H9 (cell line): ENCODE measurements at regions not wholly inside any gene's neighbourhood (a gene's known extent, or its start where the extent isn't known, plus 50 kb on each side); places are given as distances from the start of the nearest gene placed in this dataset.

Experiments
- DNase-seq: peaks from one replicate; pipeline ENCODE4 v3.0.0-alpha.2; 2017
- H2AFZ ChIP-seq: one replicate; pipeline ENCODE4 v1.6.1; 2013; ENCODE audit warnings: mild to moderate bottlenecking, low read length, control low read depth, moderate library complexity
- H2AK5ac ChIP-seq: 2 replicates; pipeline ENCODE4 v1.6.1; 2013; ENCODE audit warnings: low read length, control low read depth, mixed read lengths; ENCODE audit not compliant: insufficient read length
- H2BK120ac ChIP-seq: one replicate; pipeline ENCODE4 v1.6.1; 2013; ENCODE audit warnings: low read depth, mild to moderate bottlenecking, low read length, control low read depth, inconsistent platforms; ENCODE audit not compliant: poor library complexity, severe bottlenecking
- H2BK12ac ChIP-seq: 2 replicates; pipeline ENCODE4 v1.6.1; 2013; ENCODE audit warnings: low read length, control low read depth, mixed read lengths, low read depth; ENCODE audit not compliant: insufficient read length
- H2BK15ac ChIP-seq: 2 replicates; pipeline ENCODE4 v1.6.1; 2013; ENCODE audit warnings: low read depth, low read length, control low read depth
- H2BK20ac ChIP-seq: one replicate; pipeline ENCODE4 v1.6.1; 2013; ENCODE audit warnings: low read depth, mild to moderate bottlenecking, low read length, control low read depth, inconsistent platforms; ENCODE audit not compliant: poor library complexity, severe bottlenecking
- H2BK5ac ChIP-seq: 2 replicates; pipeline ENCODE4 v1.6.1; 2013; ENCODE audit warnings: low read length, control low read depth, mixed read lengths; ENCODE audit not compliant: insufficient read length
- H3K14ac ChIP-seq: 2 replicates; pipeline ENCODE4 v1.6.1; 2013; ENCODE audit warnings: low read length, control low read depth; ENCODE audit not compliant: insufficient read depth
- H3K18ac ChIP-seq: 2 replicates; pipeline ENCODE4 v1.6.1; 2013; ENCODE audit warnings: low read depth, mild to moderate bottlenecking, mixed read lengths, low read length, control low read depth; ENCODE audit not compliant: insufficient read length
- H3K23ac ChIP-seq: 2 replicates; pipeline ENCODE4 v1.6.1; 2013; ENCODE audit warnings: low read length, control low read depth, mixed read lengths, low read depth; ENCODE audit not compliant: insufficient read length
- H3K23me2 ChIP-seq: 2 replicates; pipeline ENCODE4 v1.6.1; 2013; ENCODE audit warnings: low read depth, mild to moderate bottlenecking, mixed read lengths, low read length, control low read depth; ENCODE audit not compliant: insufficient read length, poor library complexity, severe bottlenecking
- H3K27ac ChIP-seq: 2 replicates; pipeline ENCODE4 v1.5.1; 2013; ENCODE audit warnings: low read length, control low read depth, mixed read lengths, low read depth; ENCODE audit not compliant: insufficient read length
- H3K27me3 ChIP-seq: 2 replicates; pipeline ENCODE4 v1.6.1; 2013; ENCODE audit warnings: low read length, control low read depth, inconsistent platforms; ENCODE audit not compliant: insufficient read depth
- H3K4ac ChIP-seq: 2 replicates; pipeline ENCODE4 v1.6.1; 2013; ENCODE audit warnings: low read depth, mild to moderate bottlenecking, control low read depth, inconsistent platforms, low read length, moderate library complexity
- H3K4me1 ChIP-seq: 2 replicates; pipeline ENCODE4 v1.6.1; 2013; ENCODE audit warnings: low read length, control low read depth, inconsistent platforms; ENCODE audit not compliant: insufficient read depth
- H3K4me2 ChIP-seq: 2 replicates; pipeline ENCODE4 v1.6.1; 2013; ENCODE audit warnings: low read length, control low read depth, mixed read lengths; ENCODE audit not compliant: insufficient read length, insufficient read depth
- H3K56ac ChIP-seq: 2 replicates; pipeline ENCODE4 v1.6.1; 2013; ENCODE audit warnings: low read depth, mild to moderate bottlenecking, mixed read lengths, low read length, control low read depth; ENCODE audit not compliant: insufficient read length
- H3K79me1 ChIP-seq: 2 replicates; pipeline ENCODE4 v1.6.1; 2013; ENCODE audit warnings: low read depth, mild to moderate bottlenecking, moderate library complexity, low read length, control low read depth, inconsistent platforms; ENCODE audit not compliant: insufficient read depth, poor library complexity, severe bottlenecking
- H3K79me2 ChIP-seq: 2 replicates; pipeline ENCODE4 v1.6.1; 2013; ENCODE audit warnings: low read length, control low read depth, inconsistent platforms; ENCODE audit not compliant: insufficient read depth
- H3K9ac ChIP-seq: 2 replicates; pipeline ENCODE4 v1.6.1; 2013; ENCODE audit warnings: low read length, control low read depth, mixed read lengths; ENCODE audit not compliant: insufficient read length; ENCODE audit errors: extremely low read depth
- H3K9me3 ChIP-seq: one replicate; pipeline ENCODE4 v1.6.1; 2013; ENCODE audit warnings: low read depth, low read length, inconsistent platforms; ENCODE audit not compliant: control insufficient read depth
- H3T11ph ChIP-seq: one replicate; pipeline ENCODE4 v1.6.1; 2013; ENCODE audit warnings: mild to moderate bottlenecking, low read length, control low read depth, inconsistent platforms
- H4K20me1 ChIP-seq: one replicate; pipeline ENCODE4 v1.6.1; 2013; ENCODE audit not compliant: control insufficient read depth, insufficient read length, insufficient read depth
- H4K5ac ChIP-seq: 2 replicates; pipeline ENCODE4 v1.6.1; 2013; ENCODE audit warnings: low read depth, mild to moderate bottlenecking, mixed read lengths, low read length, control low read depth; ENCODE audit not compliant: insufficient read length
- H4K8ac ChIP-seq: replicated peaks from 2 replicates; pipeline ENCODE4 v1.6.1; 2013; ENCODE audit warnings: low read length, control low read depth, mixed read lengths, low read depth; ENCODE audit not compliant: insufficient read length
- H4K91ac ChIP-seq: 2 replicates; pipeline ENCODE4 v1.6.1; 2013; ENCODE audit warnings: low read depth, mild to moderate bottlenecking, moderate library complexity, mixed read lengths, low read length, control low read depth; ENCODE audit not compliant: insufficient read length
- H3K27ac Mint-ChIP-seq, 3 experiments: 2 replicates in 2 of 3; 3 replicates in 1 of 3; pipeline ENCODE4 v1.8.0; 2020 to 2021; ENCODE audit warnings: mixed read lengths in 3 of 3, mild to moderate bottlenecking in 1 of 3, moderate library complexity in 1 of 3
- H3K27me3 Mint-ChIP-seq: 2 replicates; pipeline ENCODE4 v1.8.0; 2021; ENCODE audit warnings: low read depth, mild to moderate bottlenecking, moderate library complexity, mixed read lengths
- H3K36me3 Mint-ChIP-seq, 3 experiments: 2 replicates in 2 of 3; 3 replicates in 1 of 3; pipeline ENCODE4 v1.8.0; 2020 to 2021; ENCODE audit warnings: low read depth in 3 of 3, mixed read lengths in 3 of 3; ENCODE audit not compliant: insufficient read depth in 1 of 3
- H3K4me1 Mint-ChIP-seq, 2 experiments: 2 replicates each; pipeline ENCODE4 v1.8.0; 2020; ENCODE audit warnings: mixed read lengths in 2 of 2
- H3K4me3 Mint-ChIP-seq, 2 experiments: 2 replicates in 1 of 2; 3 replicates in 1 of 2; pipeline ENCODE4 v1.8.0; 2020 to 2021; ENCODE audit warnings: mild to moderate bottlenecking in 2 of 2, mixed read lengths in 2 of 2, moderate library complexity in 1 of 2
- H3K9me3 Mint-ChIP-seq, 2 experiments: 2 replicates in 1 of 2; 3 replicates in 1 of 2; pipeline ENCODE4 v1.8.0; 2020; ENCODE audit warnings: mild to moderate bottlenecking in 2 of 2, mixed read lengths in 2 of 2, moderate library complexity in 1 of 2
- CTCF ChIP-seq: fragments of 200-600 bp; sonication (generic); conservative IDR thresholded peaks from 3 replicates; pipeline ENCODE4 v1.8.0; 2021; ENCODE audit warnings: antibody characterized with exemption, mild to moderate bottlenecking
- WGBS: extraction: QIAGEN DNeasy Blood & Tissue Kit; methylation state at CpG from one replicate; pipeline ENCODE4 v1.1.7; 2013; ENCODE audit warnings: missing lambda C conversion rate, low lambda C conversion rate, mixed read lengths; ENCODE audit not compliant: insufficient read length; ENCODE audit errors: extremely low coverage; 5-methylcytosine and 5-hydroxymethylcytosine counted together

GRCh38 chr18:63061303-63061702, 258.3 kb downstream of the BCL2 start:
- no peak overlapping the region for H2BK12ac ChIP-seq
- H2BK120ac ChIP-seq = no peak overlapping the region
- H3K27me3 ChIP-seq = no peaks in the 10 kb centered on the region
- Mint-ChIP-seq H3K27me3 (no peaks in the 10 kb centered on the region; the same call in none of the 2 replicates), H3K4me1 (peaks cover 7 to 14% of the 10 kb centered on the region in 2 experiments), H3K9me3 (no peaks in the 10 kb centered on the region), H3K4me3 (no peak overlapping the region), H3K27ac (0 out of 7 replicates have a peak overlapping the region, but pooled peaks of 1 of the 3 experiments have one; percentile 9), H3K36me3 (no peaks in the 10 kb centered on the region; a peak in 2 of 7 replicates)
- H3T11ph ChIP-seq = no peak overlapping the region
- H3K56ac ChIP-seq = no peak overlapping the region
- no peak for TF ChIP-seq CTCF
- H3K79me2 ChIP-seq = no peaks in the 10 kb centered on the region
- DNase-seq = no peak
- no peak overlapping the region for H3K27ac ChIP-seq
- no peak overlapping the region for H4K5ac ChIP-seq
- no peak overlapping the region for H3K4ac ChIP-seq
- no peak overlapping the region for H4K91ac ChIP-seq
- no peak overlapping the region for H3K9ac ChIP-seq
- no peak overlapping the region for H4K8ac ChIP-seq
- H3K4me2 ChIP-seq = no peak overlapping the region
- H3K4me1 ChIP-seq = no peaks in the 10 kb centered on the region
- no peak overlapping the region for H2AK5ac ChIP-seq
- no peak overlapping the region for H2AFZ ChIP-seq
- no peak overlapping the region for H2BK5ac ChIP-seq
- no peak overlapping the region for H3K18ac ChIP-seq
- no peaks in the 10 kb centered on the region for H4K20me1 ChIP-seq
- H3K14ac ChIP-seq = no peak overlapping the region
- no peaks in the 10 kb centered on the region for H3K79me1 ChIP-seq
- H3K9me3 ChIP-seq = no peaks in the 10 kb centered on the region
- no peak overlapping the region for H2BK15ac ChIP-seq
- no peak overlapping the region for H3K23ac ChIP-seq
- no peaks in the 10 kb centered on the region for H3K23me2 ChIP-seq
- H2BK20ac ChIP-seq = no peak overlapping the region
- no CpG with 5 or more reads among the region's 6 CpGs for WGBS
